Erythroblast (primary cell): ENCODE measurements at regions not wholly inside any gene's neighbourhood (a gene's known extent, or its start where the extent isn't known, plus 50 kb on each side); places are given as distances from the start of the nearest gene placed in this dataset.

ENCODE experiments used
- GATA1 ChIP-seq: IDR thresholded peaks from 2 replicates; pipeline ENCODE4 v1.6.1; 2011; ENCODE audit warnings: low read depth, mild to moderate bottlenecking, control low read depth, low read length, moderate library complexity
- POLR2A ChIP-seq: IDR thresholded peaks from 2 replicates; pipeline ENCODE4 v1.6.1; 2011; ENCODE audit warnings: mild to moderate bottlenecking, low read length

DNA sequence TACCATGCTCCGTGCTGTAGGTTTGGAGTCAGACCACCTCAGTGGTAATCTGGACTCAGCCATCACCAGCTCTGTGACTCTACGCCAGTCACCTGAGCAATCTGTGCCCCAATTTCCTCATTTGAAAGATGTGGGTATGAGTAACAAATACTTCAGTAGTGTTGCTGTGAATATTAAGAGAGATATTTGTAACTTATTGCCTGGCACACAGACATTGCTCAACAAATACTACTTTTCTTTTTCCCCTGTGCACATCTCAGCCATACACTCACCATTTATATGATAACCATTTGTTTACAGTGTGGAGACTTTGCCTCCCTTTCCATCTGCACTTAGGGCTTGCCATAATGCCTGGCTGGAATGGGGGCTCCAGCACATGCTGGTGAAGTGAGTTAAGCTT, 89.7 kb upstream of the CLPB start:
- TF ChIP-seq POLR2A: no peak
- TF ChIP-seq GATA1: no peak
